ENCODE measurements at regions not wholly inside any gene's neighbourhood (a gene's known extent, or its start where the extent isn't known, plus 50 kb on each side); places are given as distances from the start of the nearest gene placed in this dataset.

GRCh38 chr7:25559581-25560367, 331.5 kb upstream of the NPVF start:
- no peak for TF ChIP-seq CTCF (IDR thresholded peaks at IDR 0.05)
- no peak for TF ChIP-seq POLR2A (IDR thresholded peaks at IDR 0.05)

Data from Peyer's patch (tissue), 4 donors.